OCI-LY1 (cell line): ENCODE measurements at regions not wholly inside any gene's neighbourhood (a gene's known extent, or its start where the extent isn't known, plus 50 kb on each side); places are given as distances from the start of the nearest gene placed in this dataset.

Experiments
- H2AFZ ChIP-seq: fragments of 200-600 bp; sonication (generic), shearing (Covaris generic); 2 replicates; pipeline ENCODE4 v1.6.0; 2014; ENCODE audit warnings: antibody characterized with exemption, mild to moderate bottlenecking, low read length
- H3F3A ChIP-seq: fragments of 200-600 bp; sonication (generic), shearing (Covaris generic); 2 replicates; pipeline ENCODE4 v1.6.0; 2014; ENCODE audit warnings: mild to moderate bottlenecking, antibody characterized with exemption, low read length, moderate library complexity; ENCODE audit not compliant: insufficient read depth
- H3K27ac ChIP-seq: fragments of 200-600 bp; sonication (generic); 2 replicates; pipeline ENCODE4 v1.5.1; 2014; ENCODE audit warnings: low read length, mixed run types, mild to moderate bottlenecking, low read depth; ENCODE audit not compliant: poor library complexity, severe bottlenecking
- H3K27me3 ChIP-seq: fragments of 200-600 bp; sonication (generic); 2 replicates; pipeline ENCODE4 v1.6.0; 2014; ENCODE audit warnings: antibody characterized with exemption, mild to moderate bottlenecking, low read length, moderate library complexity; ENCODE audit not compliant: insufficient read depth
- H3K36me3 ChIP-seq: fragments of 200-600 bp; sonication (generic); 2 replicates; pipeline ENCODE4 v1.6.1; 2014; ENCODE audit warnings: mild to moderate bottlenecking, antibody characterized with exemption, low read length, moderate library complexity, mixed read lengths; ENCODE audit not compliant: insufficient read depth
- H3K4me1 ChIP-seq: fragments of 200-600 bp; sonication (generic); 2 replicates; pipeline ENCODE4 v1.5.1; 2014; ENCODE audit warnings: mild to moderate bottlenecking, low read length, moderate library complexity; ENCODE audit not compliant: insufficient read depth, severe bottlenecking
- H3K4me2 ChIP-seq: fragments of 200-600 bp; sonication (generic), shearing (Covaris generic); 2 replicates; pipeline ENCODE4 v1.6.1; 2014; ENCODE audit warnings: low read length
- H3K4me3 ChIP-seq: fragments of 200-600 bp; sonication (generic); 2 replicates; pipeline ENCODE4 v1.5.1; 2014; ENCODE audit warnings: low read length, low read depth, mild to moderate bottlenecking, mixed read lengths; ENCODE audit not compliant: poor library complexity, severe bottlenecking
- H3K79me2 ChIP-seq: fragments of 200-600 bp; shearing (Covaris generic); 2 replicates; pipeline ENCODE4 v1.6.1; 2016; ENCODE audit warnings: mixed run types, low read length, mixed read lengths; ENCODE audit not compliant: insufficient read depth
- H3K9ac ChIP-seq: fragments of 200-600 bp; sonication (generic), shearing (Covaris generic); 2 replicates; pipeline ENCODE4 v1.6.1; 2014; ENCODE audit warnings: mild to moderate bottlenecking, low read length, mixed read lengths
- H3K9me2 ChIP-seq: fragments of 200-600 bp; sonication (generic), shearing (Covaris generic); 2 replicates; pipeline ENCODE4 v1.6.1; 2014; ENCODE audit warnings: low read depth, mild to moderate bottlenecking, low read length, mixed read lengths
- H3K9me3 ChIP-seq: fragments of 200-600 bp; shearing (Covaris generic); 2 replicates; pipeline ENCODE4 v1.6.1; 2014; ENCODE audit warnings: low read length, mixed read lengths
- H4K20me1 ChIP-seq: fragments of 200-600 bp; sonication (generic), shearing (Covaris generic); 2 replicates; pipeline ENCODE4 v1.6.0; 2016; ENCODE audit warnings: mild to moderate bottlenecking, low read length; ENCODE audit not compliant: insufficient read depth
- CTCF ChIP-seq: fragments of 200-600 bp; sonication (generic), shearing (Covaris generic); IDR thresholded peaks from 2 replicates; pipeline ENCODE4 v1.5.1; 2017; ENCODE audit warnings: mild to moderate bottlenecking, antibody characterized with exemption, low read length, moderate library complexity, mixed read lengths
- EZH2 ChIP-seq: fragments of 200-600 bp; sonication (generic), shearing (Covaris generic); IDR thresholded peaks from 2 replicates; pipeline ENCODE4 v1.8.0; 2017; ENCODE audit warnings: borderline replicate concordance, mixed run types, mild to moderate bottlenecking, antibody characterized with exemption, low read length, moderate library complexity, mixed read lengths

GRCh38 chr1:219304227-219305226, 130.8 kb downstream of the LYPLAL1 start:
- Histone ChIP-seq H3K4me1 (no peaks in the 10 kb centered on the region), H3F3A (no peaks in the 10 kb centered on the region), H3K9me2 (no peaks in the 10 kb centered on the region), H3K4me2 (no peak overlapping the region), H3K27ac (no peak overlapping the region), H3K27me3 (no peaks in the 10 kb centered on the region), H4K20me1 (no peaks in the 10 kb centered on the region), H3K4me3 (no peak overlapping the region), H3K79me2 (no peaks in the 10 kb centered on the region), H2AFZ (no peak overlapping the region), H3K9ac (no peak overlapping the region), H3K9me3 (no peaks in the 10 kb centered on the region), H3K36me3 (no peaks in the 10 kb centered on the region)
- TF ChIP-seq CTCF (no peak), EZH2 (no peak)

- TF ChIP-seq CTCF (no peak), EZH2 (no peak)
These were observed 129.0 kb downstream of the LYPLAL1 start for GRCh38 chr1:219302697-219303096.

DNA sequence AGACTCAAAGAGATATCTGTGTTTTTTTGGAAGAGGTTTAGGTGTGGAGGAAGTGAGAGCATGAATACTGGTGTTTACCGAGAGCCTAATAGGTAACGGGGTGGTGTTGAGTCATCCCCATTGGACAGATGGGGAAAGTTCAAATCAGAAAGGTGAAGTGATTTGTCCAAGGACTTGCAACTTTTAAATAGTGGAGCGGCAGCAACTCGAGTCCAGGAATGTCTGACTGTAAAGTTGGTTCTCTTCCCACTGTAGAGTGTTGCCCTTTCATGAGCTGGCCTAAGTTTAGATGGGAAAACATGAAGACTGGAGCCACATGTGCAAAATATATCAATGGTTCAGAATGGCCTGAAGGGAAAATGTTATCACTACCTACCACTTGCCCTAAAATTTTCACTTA, 125.7 kb downstream of the LYPLAL1 start:
- H3K27me3 ChIP-seq: no peaks in the 10 kb centered on the region
- no peak overlapping the region for H2AFZ ChIP-seq
- no peaks in the 10 kb centered on the region for H3K36me3 ChIP-seq
- no peaks in the 10 kb centered on the region for H3F3A ChIP-seq
- TF ChIP-seq EZH2 (no peak), CTCF (no peak)
- H3K79me2 ChIP-seq: no peaks in the 10 kb centered on the region
- no peak overlapping the region for H3K4me3 ChIP-seq
- H3K9me3 ChIP-seq: no peaks in the 10 kb centered on the region
- no peak overlapping the region for H3K4me2 ChIP-seq
- H3K9me2 ChIP-seq: no peaks in the 10 kb centered on the region
- no peak overlapping the region for H3K9ac ChIP-seq
- H3K4me1 ChIP-seq: no peaks in the 10 kb centered on the region
- no peak overlapping the region for H3K27ac ChIP-seq
- no peaks in the 10 kb centered on the region for H4K20me1 ChIP-seq

More at GRCh38 chr1:219302697-219303096, 129.0 kb downstream of the LYPLAL1 start:
- Histone ChIP-seq H3K27me3 (no peaks in the 10 kb centered on the region), H3K4me1 (no peaks in the 10 kb centered on the region), H3K4me2 (no peak overlapping the region), H2AFZ (no peak overlapping the region), H4K20me1 (no peaks in the 10 kb centered on the region), H3F3A (no peaks in the 10 kb centered on the region), H3K27ac (no peak overlapping the region), H3K79me2 (no peaks in the 10 kb centered on the region), H3K9me3 (no peaks in the 10 kb centered on the region), H3K9ac (no peak overlapping the region), H3K9me2 (no peaks in the 10 kb centered on the region), H3K36me3 (no peaks in the 10 kb centered on the region), H3K4me3 (no peak overlapping the region)
